ENCODE measurements at regions not wholly inside any gene's neighbourhood (a gene's known extent, or its start where the extent isn't known, plus 50 kb on each side); places are given as distances from the start of the nearest gene placed in this dataset.

GRCh38 chr6:120924214-120924613, 410.1 kb downstream of the TBC1D32 start:
- in situ Hi-C loops (cut with HindIII; ENCODE audit: low pct_ligation_motif_present, low sequenced_read_pairs): no loop called here
- Histone ChIP-seq H3K36me3 (replicated peaks) (no peaks in the 10 kb centered on the region), H3K27ac (no peak overlapping the region), H3K27me3 (replicated peaks) (no peaks in the 10 kb centered on the region), H3K4me3 (ENCODE audit: low read depth, low read length) (no peak overlapping the region)
- DNase-seq: no peak
- TF ChIP-seq, protein P1, sequence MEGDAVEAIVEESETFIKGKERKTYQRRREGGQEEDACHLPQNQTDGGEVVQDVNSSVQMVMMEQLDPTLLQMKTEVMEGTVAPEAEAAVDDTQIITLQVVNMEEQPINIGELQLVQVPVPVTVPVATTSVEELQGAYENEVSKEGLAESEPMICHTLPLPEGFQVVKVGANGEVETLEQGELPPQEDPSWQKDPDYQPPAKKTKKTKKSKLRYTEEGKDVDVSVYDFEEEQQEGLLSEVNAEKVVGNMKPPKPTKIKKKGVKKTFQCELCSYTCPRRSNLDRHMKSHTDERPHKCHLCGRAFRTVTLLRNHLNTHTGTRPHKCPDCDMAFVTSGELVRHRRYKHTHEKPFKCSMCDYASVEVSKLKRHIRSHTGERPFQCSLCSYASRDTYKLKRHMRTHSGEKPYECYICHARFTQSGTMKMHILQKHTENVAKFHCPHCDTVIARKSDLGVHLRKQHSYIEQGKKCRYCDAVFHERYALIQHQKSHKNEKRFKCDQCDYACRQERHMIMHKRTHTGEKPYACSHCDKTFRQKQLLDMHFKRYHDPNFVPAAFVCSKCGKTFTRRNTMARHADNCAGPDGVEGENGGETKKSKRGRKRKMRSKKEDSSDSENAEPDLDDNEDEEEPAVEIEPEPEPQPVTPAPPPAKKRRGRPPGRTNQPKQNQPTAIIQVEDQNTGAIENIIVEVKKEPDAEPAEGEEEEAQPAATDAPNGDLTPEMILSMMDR (IDR thresholded peaks at IDR 0.05; ENCODE audit: low read depth, low read length, missing control alignments): no peak

GRCh38 chr6:120918137-120918536, 416.1 kb downstream of the TBC1D32 start:
- TF ChIP-seq, protein P1 (IDR thresholded peaks at IDR 0.05; ENCODE audit: low read depth, low read length, missing control alignments): no peak
- Histone ChIP-seq H3K4me3 (ENCODE audit: low read depth, low read length) (no peak overlapping the region), H3K27ac (no peak overlapping the region), H3K36me3 (replicated peaks) (no peaks in the 10 kb centered on the region), H3K27me3 (replicated peaks) (no peaks in the 10 kb centered on the region)
- in situ Hi-C loops (cut with HindIII; ENCODE audit: low pct_ligation_motif_present, low sequenced_read_pairs): no loop called here
- DNase-seq: no peak

DNA sequence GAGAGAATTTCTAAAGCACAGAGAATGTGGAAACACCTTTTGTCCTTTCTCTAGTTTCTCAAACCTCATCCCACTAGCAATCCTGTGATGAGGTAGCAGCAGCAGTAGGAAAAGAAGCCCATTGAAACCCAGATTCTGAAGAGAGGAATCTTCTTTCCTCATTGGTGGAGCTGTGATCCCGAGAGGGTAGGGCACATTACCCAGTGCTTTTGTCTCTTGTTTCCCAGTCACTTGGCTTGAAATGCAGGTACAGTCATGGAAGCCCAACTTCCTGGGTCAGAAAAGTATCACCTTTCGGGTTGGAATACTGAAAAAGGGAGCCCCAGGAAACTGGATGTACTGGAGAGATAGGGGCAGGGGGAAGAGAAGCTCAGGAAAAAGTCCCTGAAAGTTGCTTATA, 417.4 kb downstream of the TBC1D32 start:
- no peak overlapping the region for H3K4me3 ChIP-seq (ENCODE audit: low read depth, low read length)
- no peak overlapping the region for H3K27ac ChIP-seq
- in situ Hi-C loops (cut with HindIII; ENCODE audit: low pct_ligation_motif_present, low sequenced_read_pairs): no loop called here
- H3K36me3 ChIP-seq (replicated peaks): no peaks in the 10 kb centered on the region
- H3K27me3 ChIP-seq (replicated peaks): no peaks in the 10 kb centered on the region
- TF ChIP-seq, protein P1 (IDR thresholded peaks at IDR 0.05; ENCODE audit: low read depth, low read length, missing control alignments): no peak
- no peak for DNase-seq

DNA sequence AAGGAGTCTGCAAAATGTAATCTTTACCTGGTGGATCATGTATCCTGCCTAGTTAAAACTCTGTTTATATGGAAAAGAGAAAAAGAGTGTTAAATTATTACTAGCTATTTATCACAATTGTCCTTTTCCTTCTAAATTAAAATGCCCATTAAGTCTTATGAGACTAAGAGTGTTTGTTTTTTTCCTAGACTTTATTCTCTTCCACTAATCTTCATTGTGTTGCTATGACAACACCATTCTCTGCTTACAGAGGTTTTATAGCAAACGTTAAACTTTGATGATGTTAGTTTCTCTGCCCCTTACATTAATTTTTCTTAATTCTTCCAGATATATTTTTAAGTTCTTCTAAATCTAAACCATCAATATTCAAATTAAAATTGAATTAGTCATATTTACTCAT, 420.8 kb downstream of the TBC1D32 start:
- DNase-seq: no peak
- H3K4me3 ChIP-seq (ENCODE audit: low read depth, low read length): no peak overlapping the region
- no peaks in the 10 kb centered on the region for H3K36me3 ChIP-seq (replicated peaks)
- H3K27me3 ChIP-seq (replicated peaks): no peaks in the 10 kb centered on the region
- TF ChIP-seq, protein P1 (IDR thresholded peaks at IDR 0.05; ENCODE audit: low read depth, low read length, missing control alignments): no peak
- in situ Hi-C loops (cut with HindIII; ENCODE audit: low pct_ligation_motif_present, low sequenced_read_pairs): no loop called here
- no peak overlapping the region for H3K27ac ChIP-seq

DNA sequence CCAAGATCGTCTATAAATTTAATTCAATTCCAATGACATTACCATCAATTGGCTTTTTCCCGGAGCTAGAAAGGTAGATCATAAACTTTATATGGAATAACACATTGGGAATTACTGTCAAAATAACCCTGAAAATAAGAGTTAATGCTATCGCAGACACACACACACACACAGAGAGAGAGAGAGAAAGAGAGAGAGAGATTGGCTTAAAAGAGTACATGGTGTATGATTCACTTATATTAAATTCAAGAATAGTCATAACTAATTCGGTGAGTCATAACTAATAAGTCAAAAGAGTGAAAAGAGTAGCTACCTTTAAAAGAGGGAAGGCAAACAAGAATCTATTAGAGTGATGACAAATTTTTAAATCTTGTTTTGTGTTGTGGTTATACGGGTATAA, 425.5 kb downstream of the TBC1D32 start:
- DNase-seq: no peak
- Histone ChIP-seq H3K36me3 (replicated peaks) (no peaks in the 10 kb centered on the region), H3K4me3 (ENCODE audit: low read depth, low read length) (no peak overlapping the region), H3K27ac (no peak overlapping the region), H3K27me3 (replicated peaks) (no peaks in the 10 kb centered on the region)
- TF ChIP-seq, protein P1 (IDR thresholded peaks at IDR 0.05; ENCODE audit: low read depth, low read length, missing control alignments): no peak
- in situ Hi-C loops (cut with HindIII; ENCODE audit: low pct_ligation_motif_present, low sequenced_read_pairs): no loop called here

DNA sequence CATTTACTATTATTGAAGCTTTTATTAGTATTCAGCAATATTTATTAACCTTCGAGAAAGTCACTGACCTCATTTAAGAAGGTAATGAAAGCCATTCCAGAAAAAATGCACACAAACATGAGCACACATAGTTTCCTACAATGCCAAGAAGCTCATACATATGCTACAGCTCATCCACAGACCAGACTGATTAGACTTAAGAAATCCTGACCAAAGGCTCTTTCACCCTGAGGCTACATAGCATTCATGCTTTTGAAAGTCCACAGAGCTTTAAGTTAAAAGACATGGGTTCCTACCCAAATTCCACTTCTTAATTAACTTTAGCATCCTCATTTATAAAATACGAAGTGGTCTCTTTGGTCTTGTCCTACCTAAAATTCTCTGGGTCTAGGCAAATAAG, 430.4 kb downstream of the TBC1D32 start:
- no peak overlapping the region for H3K27ac ChIP-seq
- no peaks in the 10 kb centered on the region for H3K36me3 ChIP-seq (replicated peaks)
- TF ChIP-seq, protein P1 (IDR thresholded peaks at IDR 0.05; ENCODE audit: low read depth, low read length, missing control alignments): no peak
- in situ Hi-C loops (cut with HindIII; ENCODE audit: low pct_ligation_motif_present, low sequenced_read_pairs): no loop called here
- H3K27me3 ChIP-seq (replicated peaks): no peaks in the 10 kb centered on the region
- H3K4me3 ChIP-seq (ENCODE audit: low read depth, low read length): no peak overlapping the region
- no peak for DNase-seq

Data from brain microvascular endothelial cell (primary cell).